K562 (cell line): ENCODE measurements at regions not wholly inside any gene's neighbourhood (a gene's known extent, or its start where the extent isn't known, plus 50 kb on each side); places are given as distances from the start of the nearest gene placed in this dataset.

Experiments
- ARID1B ChIP-seq: fragments of 450-650 bp; IDR thresholded peaks from 2 replicates; pipeline ENCODE4 v1.6.1; 2016; ENCODE audit warnings: antibody characterized with exemption, mild to moderate bottlenecking, inconsistent platforms
- CAMTA2 ChIP-seq: fragments of 250-450 bp; sonication (Bioruptor Pico); conservative IDR thresholded peaks from 2 replicates; pipeline ENCODE4 v1.5.1; 2022
- CBFA2T2 ChIP-seq: fragments of 450-650 bp; conservative IDR thresholded peaks from 2 replicates; pipeline ENCODE4 v1.6.1; 2017; ENCODE audit warnings: mild to moderate bottlenecking
- CREBBP ChIP-seq: IDR thresholded peaks from one replicate; pipeline ENCODE4 v1.6.1; 2012; ENCODE audit warnings: low read depth, mild to moderate bottlenecking, control low read depth, inconsistent platforms, low read length
- CSDE1 ChIP-seq, 2 experiments: fragments of 450-650 bp; IDR thresholded peaks; 2 replicates each; pipeline ENCODE4 v1.6.1; 2016; ENCODE audit warnings: mild to moderate bottlenecking in 1 of 2
- KLF13 ChIP-seq: fragments of 450-650 bp; IDR thresholded peaks from 2 replicates; pipeline ENCODE4 v1.6.1; 2016; ENCODE audit warnings: missing genetic modification characterization, low read depth, mild to moderate bottlenecking, missing compliant biosample characterization, moderate library complexity, borderline replicate concordance
- MED1 ChIP-seq: sonication (generic); formaldehyde crosslinking; IDR thresholded peaks from 2 replicates; pipeline ENCODE4 v1.8.1; 2023; ENCODE audit warnings: missing genetic modification reagents, borderline replicate concordance
- MGA ChIP-seq: fragments of 450-650 bp; IDR thresholded peaks from 2 replicates; pipeline ENCODE4 v1.6.1; 2016; ENCODE audit warnings: mild to moderate bottlenecking, moderate library complexity
- SMAD3 ChIP-seq: fragments of 450-650 bp; formaldehyde crosslinking; conservative IDR thresholded peaks from 2 replicates; pipeline ENCODE4 v1.4.0; 2020; ENCODE audit warnings: mild to moderate bottlenecking
- SRSF3 ChIP-seq: fragments of 200-400 bp; formaldehyde crosslinking; IDR thresholded peaks from 2 replicates; pipeline ENCODE4 v1.6.1; 2016; ENCODE audit warnings: mild to moderate bottlenecking, low read length, moderate library complexity; ENCODE audit not compliant: insufficient read depth
- XRCC3 ChIP-seq: fragments of 450-650 bp; IDR thresholded peaks from 2 replicates; pipeline ENCODE4 v1.6.1; 2017; ENCODE audit warnings: mild to moderate bottlenecking, moderate library complexity

- TF ChIP-seq XRCC3 (no peak), CBFA2T2 (no peak), SRSF3 (no peak), KLF13 (tag) (no peak), MED1 (CRISPR knock-in tag) (no peak), CSDE1 (IDR thresholded peaks at IDR 0.05) (no peak), ARID1B (no peak; the same call in none of the 2 replicates), MGA (no peak), CAMTA2 (CRISPR knock-in tag) (no peak), CREBBP (no peak), SMAD3 (CRISPR knock-in tag) (no peak)
Observed at GRCh38 chr1:30179942-30180543, 543.3 kb downstream of the MATN1 start (continued).
